ENCODE measurements at regions not wholly inside any gene's neighbourhood (a gene's known extent, or its start where the extent isn't known, plus 50 kb on each side); places are given as distances from the start of the nearest gene placed in this dataset.

- no peaks in the 10 kb centered on the region for H3K4me1 ChIP-seq
- intact Hi-C loops (cut with DNase I; ENCODE audit: low total_unique reads): no loop called here
- no peaks in the 10 kb centered on the region for H3K36me3 ChIP-seq (ENCODE audit: low read depth, missing control alignments)
- 81 to 95% methylated on average over 1 of the region's 1 CpG for WGBS, 2 donors
- H3K4me3 ChIP-seq: no peak overlapping the region
- DNase-seq: no peak
- no peak overlapping the region for H3K27ac ChIP-seq
- TF ChIP-seq POLR2A (IDR thresholded peaks at IDR 0.05) (no peak), CTCF (IDR thresholded peaks at IDR 0.05) (no peak)
- H3K27me3 ChIP-seq: no peaks in the 10 kb centered on the region
- no peaks in the 10 kb centered on the region for H3K9me3 ChIP-seq
Measured at GRCh38 chr4:36533944-36534343, 252.5 kb downstream of the DTHD1 start.

- no peaks in the 10 kb centered on the region for H3K36me3 ChIP-seq (ENCODE audit: low read depth, missing control alignments)
- no peak overlapping the region for H3K27ac ChIP-seq
- TF ChIP-seq CTCF (IDR thresholded peaks at IDR 0.05) (no peak), POLR2A (IDR thresholded peaks at IDR 0.05) (no peak)
- H3K4me1 ChIP-seq: no peaks in the 10 kb centered on the region
- WGBS, 2 donors: 94 to 100% methylated on average over 1 of the region's 1 CpG
- H3K27me3 ChIP-seq: no peaks in the 10 kb centered on the region
- H3K9me3 ChIP-seq: no peaks in the 10 kb centered on the region
- DNase-seq: no peak
- no peak overlapping the region for H3K4me3 ChIP-seq
- intact Hi-C loops (cut with DNase I; ENCODE audit: low total_unique reads): no loop called here
Measured at GRCh38 chr4:36547383-36547782, 266.0 kb downstream of the DTHD1 start.

- no peaks in the 10 kb centered on the region for H3K36me3 ChIP-seq (ENCODE audit: low read depth, missing control alignments)
- 82 to 91% methylated on average over 3 of the region's 3 CpGs for WGBS, 2 donors
- no peaks in the 10 kb centered on the region for H3K9me3 ChIP-seq
- no peaks in the 10 kb centered on the region for H3K4me1 ChIP-seq
- DNase-seq: no peak
- no peak overlapping the region for H3K27ac ChIP-seq
- no peaks in the 10 kb centered on the region for H3K27me3 ChIP-seq
- intact Hi-C loops (cut with DNase I; ENCODE audit: low total_unique reads): no loop called here
- TF ChIP-seq POLR2A (IDR thresholded peaks at IDR 0.05) (no peak), CTCF (IDR thresholded peaks at IDR 0.05) (no peak)
- no peak overlapping the region for H3K4me3 ChIP-seq
Measured at GRCh38 chr4:36549252-36549651, 267.8 kb downstream of the DTHD1 start.

- H3K4me3 ChIP-seq: no peak overlapping the region
- H3K27ac ChIP-seq: no peak overlapping the region
- WGBS, 2 donors: 84 to 96% methylated on average over 3 of the region's 3 CpGs
- no peaks in the 10 kb centered on the region for H3K4me1 ChIP-seq
- no peak for DNase-seq
- no peak for TF ChIP-seq POLR2A (IDR thresholded peaks at IDR 0.05)
- TF ChIP-seq CTCF (IDR thresholded peaks at IDR 0.05): no peak
- H3K9me3 ChIP-seq: no peaks in the 10 kb centered on the region
- intact Hi-C loops (cut with DNase I; ENCODE audit: low total_unique reads): no loop called here
- H3K27me3 ChIP-seq: no peaks in the 10 kb centered on the region
- no peaks in the 10 kb centered on the region for H3K36me3 ChIP-seq (ENCODE audit: low read depth, missing control alignments)
Measured at GRCh38 chr4:36549992-36550391, 268.6 kb downstream of the DTHD1 start.

GRCh38 chr4:36551697-36552214 is 270.3 kb downstream of the DTHD1 start:
- Histone ChIP-seq H3K9me3 (no peaks in the 10 kb centered on the region), H3K4me1 (no peaks in the 10 kb centered on the region), H3K27me3 (no peaks in the 10 kb centered on the region), H3K4me3 (no peak overlapping the region), H3K27ac (no peak overlapping the region), H3K36me3 (ENCODE audit: low read depth, missing control alignments) (no peaks in the 10 kb centered on the region)
- no peak for DNase-seq
- intact Hi-C loops (cut with DNase I; ENCODE audit: low total_unique reads): no loop called here
- TF ChIP-seq POLR2A (IDR thresholded peaks at IDR 0.05) (no peak), CTCF (IDR thresholded peaks at IDR 0.05) (no peak)
- WGBS, 2 donors: 84 to 90% methylated on average over 4 of the region's 4 CpGs
